Superior temporal gyrus (tissue), 1 donor: ENCODE measurements at regions not wholly inside any gene's neighbourhood (a gene's known extent, or its start where the extent isn't known, plus 50 kb on each side); places are given as distances from the start of the nearest gene placed in this dataset.
"Not testable (repeated sequence)": the region's sequence is repeated elsewhere in the genome, so short reads cannot be mapped to it uniquely, and the experiment has no call there.

Source experiments
- DNase-seq: peaks from one replicate; pipeline ENCODE4 v3.0.0-alpha.2; 2016; ENCODE audit errors: extremely low spot score

DNA sequence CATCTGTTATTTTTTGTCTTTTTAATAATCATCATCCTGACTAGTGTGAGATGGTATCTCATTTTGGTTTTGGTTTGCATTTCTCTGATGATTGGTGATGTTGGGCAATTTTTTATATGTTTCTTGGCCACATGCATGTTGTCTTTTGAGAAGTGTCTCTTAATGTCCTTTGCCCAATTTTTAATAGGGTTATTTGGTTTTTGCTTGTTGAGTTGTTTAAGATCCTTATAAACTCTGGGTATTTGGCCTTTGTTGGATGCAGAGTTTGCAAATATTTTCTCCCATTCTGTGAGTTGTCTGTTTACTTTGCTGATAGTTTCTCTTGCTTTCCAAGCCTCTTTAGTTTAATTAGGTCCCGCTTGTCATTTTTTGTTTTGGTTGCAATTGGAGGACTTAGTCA, 152.1 kb upstream of the MED14 start:
- DNase-seq = no peak

DNA sequence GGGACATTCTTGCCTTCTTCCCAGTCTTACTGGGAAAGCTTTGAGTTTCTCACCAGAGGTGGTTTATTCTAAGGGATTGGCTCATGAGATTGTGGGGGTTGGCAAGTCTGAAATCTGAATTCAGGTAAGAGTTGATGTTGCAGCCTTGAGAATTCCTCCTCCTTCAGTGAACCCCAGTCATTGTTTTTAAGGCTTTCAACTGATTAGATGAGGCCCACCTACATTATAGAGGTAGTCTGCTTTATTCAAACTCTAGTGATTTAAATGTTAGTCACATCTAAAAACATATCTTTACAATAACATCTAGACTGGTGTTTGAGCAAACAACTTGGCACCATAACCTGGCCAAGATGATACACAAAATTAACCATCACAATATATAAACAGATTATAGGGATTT, 156.5 kb upstream of the MED14 start:
- no peak for DNase-seq

DNA sequence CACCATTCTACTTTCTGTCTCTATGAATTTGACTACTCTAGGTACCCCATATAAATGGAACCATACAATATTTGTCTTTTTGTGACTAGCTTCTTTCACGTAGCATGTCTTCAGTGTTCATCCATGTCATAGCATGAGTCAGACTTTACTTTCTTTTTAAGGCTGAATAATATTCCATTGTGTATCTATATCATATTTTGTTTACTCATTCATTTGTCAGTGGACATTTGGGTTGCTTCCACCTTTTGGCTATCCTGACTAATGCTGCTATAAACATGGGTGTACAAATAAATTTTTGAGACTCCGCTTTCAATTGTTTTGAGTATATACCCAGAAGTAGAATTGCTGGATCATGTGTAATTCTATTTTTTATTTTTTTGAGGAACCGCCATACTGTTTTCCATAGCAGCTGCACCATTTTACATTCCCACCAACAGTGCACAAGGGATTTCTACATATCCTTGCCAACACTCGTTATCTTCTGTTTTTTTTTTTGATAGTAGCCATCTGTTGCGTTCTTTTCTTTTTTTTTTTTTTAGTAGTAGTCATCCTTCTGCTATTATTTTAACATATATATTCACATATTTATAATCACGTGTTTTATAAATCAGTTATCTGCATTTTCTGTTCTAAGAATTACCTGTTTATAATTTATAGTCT, 158.0 kb upstream of the MED14 start:
- no peak for DNase-seq

DNA sequence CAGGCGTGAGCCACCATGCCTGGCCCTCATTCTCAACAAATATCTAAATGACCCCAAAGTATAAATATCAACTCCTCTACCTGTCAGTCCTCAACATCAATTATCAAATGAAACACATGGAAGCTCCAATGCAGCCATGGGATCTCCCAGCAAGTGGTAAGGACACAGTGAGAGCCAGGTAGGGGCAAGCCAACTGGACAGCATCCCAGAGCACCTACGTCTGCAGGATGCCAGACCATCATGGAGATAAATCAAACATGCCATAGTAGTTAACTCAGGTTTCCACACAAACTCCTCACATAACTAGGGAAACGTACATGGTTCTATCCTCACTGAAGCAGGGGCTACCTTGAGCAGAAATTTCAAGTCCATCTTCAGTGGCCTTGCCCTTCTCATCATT, 159.9 kb upstream of the MED14 start:
- DNase-seq = no peak

DNA sequence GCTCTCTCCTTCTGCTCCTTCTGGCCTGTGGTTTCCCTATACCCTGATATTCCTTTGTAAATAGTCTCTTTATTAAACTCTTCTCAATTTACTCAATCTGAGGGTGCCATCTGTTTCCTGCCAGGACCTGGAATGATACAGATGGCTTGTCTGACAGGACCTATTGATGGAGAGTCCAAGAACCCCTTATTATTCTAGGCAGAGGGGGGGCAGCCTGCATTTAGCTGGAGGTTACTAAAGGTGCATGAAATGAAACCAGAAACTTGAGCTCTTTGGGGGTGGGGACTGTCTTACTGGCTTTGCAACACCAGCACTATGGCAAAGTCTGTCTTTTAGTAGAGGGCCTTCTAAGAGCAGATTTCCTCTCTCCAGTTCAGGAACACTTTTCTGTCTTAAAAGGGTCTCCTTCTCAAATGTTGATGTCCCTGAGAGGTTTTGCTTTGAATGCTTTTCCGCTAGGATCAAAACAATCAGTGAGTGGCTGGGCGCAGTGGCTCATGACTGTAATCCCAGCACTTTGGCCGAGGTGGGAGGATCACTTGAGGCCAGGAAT, 162.5 kb upstream of the MED14 start:
- no peak for DNase-seq

DNA sequence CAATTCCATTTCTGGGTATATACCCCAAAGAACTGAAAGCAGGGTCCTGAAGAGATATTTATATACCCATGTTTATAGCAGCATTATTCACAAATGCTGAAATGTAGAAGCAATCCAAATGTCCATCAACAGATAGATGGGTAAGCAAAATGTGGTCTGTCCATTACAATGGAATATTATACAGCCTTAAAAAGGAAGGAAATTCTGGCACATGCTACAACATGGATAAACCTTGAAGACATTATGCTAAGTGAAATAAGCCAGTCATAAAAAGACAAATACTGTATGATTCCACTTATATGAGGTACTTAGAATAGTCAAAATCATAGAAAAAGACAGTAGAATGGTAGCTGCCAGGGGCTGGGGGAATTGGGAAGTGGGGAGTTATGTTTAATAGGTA, 169.4 kb upstream of the MED14 start:
- not testable (repeated sequence) for DNase-seq

DNA sequence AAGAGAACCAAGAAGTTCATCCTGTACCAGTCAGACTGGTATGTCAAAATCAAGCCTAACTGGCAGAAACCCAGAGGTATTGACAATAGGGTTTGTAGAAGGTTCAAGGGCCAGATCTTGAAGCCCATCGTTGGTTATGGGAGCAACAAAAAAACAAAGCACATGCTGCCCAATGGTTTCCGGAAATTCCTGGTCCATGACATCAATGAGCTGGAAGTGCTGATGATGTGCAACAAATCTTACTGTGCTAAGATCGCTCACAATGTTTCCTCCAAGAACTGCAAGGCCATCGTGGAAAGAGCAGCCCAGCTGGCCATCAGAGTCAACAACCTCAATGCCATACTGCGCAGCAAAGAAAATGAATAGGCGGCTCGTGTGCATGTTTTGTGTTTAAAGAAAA, 172.7 kb upstream of the MED14 start:
- no peak for DNase-seq

DNA sequence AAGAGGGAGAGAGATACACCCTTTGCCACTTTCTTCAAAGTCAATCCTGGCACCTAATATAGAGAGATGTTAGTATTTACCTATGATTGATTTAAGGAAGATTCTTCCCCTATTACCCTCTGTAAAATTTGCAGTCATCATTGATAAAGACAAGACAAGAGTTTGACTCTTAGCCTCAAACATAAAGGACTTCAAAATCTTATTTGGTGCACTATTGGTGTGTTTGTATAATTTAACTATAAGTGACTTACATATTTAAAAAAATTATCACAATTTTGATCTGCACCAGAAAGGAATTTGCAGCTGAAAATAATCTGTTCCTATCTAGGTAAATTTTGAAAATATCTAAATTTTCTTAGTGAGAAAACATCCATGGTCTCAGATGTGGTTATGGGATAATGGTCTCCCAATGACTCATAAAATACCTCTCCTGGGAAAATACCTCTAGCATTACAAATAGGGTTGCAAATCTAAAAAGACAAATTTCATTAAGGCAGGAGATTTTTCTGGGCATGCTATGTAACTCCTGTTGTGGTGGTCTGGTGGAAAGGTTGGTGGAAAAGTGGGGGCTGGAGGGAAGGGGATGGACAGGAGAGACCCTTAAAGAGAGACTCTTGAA, 173.6 kb upstream of the MED14 start:
- DNase-seq = no peak

DNA sequence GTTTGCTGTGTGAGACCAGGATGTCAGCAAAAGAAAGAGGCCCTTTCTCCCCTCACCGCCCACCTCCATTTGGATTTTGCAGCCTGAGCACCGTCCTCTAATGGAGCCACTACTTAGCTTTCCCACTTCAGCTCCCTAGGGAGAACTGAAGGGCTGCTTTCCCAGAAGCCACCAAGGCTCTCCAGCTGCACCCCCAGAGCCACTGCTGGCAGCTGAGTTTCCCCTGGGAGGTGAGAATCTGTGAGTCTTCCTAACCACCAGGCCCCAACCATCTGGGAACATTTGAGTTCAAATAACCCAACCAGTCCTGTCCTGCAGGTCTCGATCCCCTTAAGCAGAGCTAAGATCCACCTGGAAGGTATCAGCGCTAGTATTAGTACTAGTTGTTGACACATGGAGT, 173.1 kb upstream of the USP9X start:
- DNase-seq = no peak

DNA sequence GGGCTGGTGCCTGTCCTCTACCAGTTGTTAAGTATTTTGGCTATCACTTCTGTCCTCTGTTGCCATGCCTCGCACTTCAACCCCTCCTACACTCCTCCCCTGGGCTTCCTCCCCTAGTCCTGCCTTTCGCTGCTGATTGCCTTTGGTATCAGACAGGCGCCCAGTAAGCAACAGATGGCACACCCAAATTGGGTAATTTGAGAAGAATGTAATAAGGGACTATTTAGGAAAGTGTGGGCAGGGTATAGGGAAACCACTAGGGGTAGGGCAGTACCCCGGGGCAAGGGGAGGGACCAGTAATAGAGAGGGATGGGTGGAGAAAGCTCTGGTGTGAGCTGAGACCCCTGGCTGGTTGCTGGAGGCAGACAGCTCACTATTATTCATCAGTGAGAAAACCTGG, 172.7 kb upstream of the USP9X start:
- DNase-seq = no peak

DNA sequence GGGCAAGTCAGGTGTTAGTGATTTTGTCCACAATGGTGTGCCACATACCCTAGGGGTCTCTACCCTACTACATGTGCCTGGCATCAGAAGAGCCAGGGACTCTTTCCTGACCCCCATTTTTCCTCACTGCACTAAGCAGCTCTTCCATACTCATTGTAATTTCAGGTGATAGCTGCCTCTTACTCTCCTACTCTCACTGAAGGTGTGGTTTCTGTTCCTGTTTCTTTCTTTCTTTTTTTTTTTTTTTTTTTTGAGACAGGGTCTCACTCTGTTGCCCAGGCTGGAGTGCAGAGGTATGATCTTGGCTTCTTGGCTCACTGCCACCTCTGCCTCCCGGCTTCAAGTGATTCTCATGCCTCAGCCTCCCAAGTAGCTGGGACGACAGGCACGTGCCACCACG, 164.9 kb upstream of the USP9X start:
- no peak for DNase-seq

DNA sequence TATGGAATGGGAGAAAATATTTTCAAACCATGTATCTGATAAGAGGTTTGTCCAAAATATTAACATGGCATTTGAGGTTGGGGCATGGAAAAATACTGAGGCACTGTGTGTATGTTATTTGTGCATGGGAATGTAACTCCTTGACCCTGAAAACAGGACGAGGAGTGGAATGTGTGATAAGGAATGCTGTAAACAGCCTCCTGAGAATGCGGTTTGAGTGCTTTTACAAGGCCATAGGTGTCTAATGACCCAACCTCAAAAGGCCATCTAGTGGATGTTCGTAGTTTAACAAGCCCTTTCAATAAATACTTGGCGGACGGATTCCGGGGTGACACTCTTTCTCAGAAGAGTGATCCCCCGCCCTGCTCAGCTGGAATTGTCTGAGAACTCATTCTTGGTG, 162.9 kb upstream of the USP9X start:
- DNase-seq = no peak

DNA sequence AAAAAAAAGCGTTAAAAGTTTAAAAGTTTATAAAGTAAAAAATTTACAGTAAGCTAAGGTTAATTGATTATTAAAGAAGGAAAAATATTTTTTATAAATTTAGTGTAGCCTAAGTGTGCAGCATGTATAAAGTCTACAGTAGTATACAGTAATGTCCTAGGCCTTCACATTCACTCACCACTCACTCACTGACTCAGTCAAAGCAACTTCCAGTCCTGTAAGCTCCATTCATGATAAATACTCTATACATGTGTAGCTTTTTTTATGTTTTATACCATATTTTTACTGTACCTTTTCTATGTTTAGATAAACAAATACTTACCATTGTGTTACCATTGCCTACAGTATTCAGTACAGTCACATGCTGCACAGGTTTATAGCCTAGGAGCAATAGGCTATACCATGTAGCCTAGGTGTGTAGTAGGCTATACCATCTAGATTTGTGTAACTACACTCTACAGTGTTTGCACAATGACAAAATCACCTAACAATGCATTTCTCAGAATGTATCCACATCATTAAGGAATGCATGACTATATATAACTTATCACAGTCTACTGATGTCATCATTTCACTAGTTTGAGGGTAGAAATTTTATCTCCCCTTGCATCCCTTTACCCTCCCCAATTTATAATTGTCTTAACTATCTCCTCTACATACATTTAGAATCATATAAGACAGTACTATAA, 158.4 kb upstream of the USP9X start:
- DNase-seq = not testable (repeated sequence)

DNA sequence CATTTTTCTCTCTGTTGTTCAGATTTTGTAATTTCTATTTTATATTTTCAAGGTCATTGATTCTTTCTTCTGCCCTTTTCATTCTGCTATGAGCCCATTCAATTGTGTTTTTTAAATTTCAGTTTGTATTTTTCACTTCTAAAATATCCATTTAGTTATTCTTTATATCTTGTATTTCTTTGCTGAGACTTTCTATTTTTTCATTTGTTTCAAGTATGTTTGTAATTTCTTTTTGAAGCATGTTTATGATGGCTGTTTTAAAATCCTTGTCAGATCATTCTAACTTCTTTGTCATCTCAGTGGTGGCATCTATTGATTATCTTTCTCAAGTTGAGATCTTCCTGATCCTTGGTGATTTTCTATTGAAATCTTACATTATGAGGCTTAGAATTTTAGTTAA, 157.2 kb upstream of the USP9X start:
- no peak for DNase-seq

DNA sequence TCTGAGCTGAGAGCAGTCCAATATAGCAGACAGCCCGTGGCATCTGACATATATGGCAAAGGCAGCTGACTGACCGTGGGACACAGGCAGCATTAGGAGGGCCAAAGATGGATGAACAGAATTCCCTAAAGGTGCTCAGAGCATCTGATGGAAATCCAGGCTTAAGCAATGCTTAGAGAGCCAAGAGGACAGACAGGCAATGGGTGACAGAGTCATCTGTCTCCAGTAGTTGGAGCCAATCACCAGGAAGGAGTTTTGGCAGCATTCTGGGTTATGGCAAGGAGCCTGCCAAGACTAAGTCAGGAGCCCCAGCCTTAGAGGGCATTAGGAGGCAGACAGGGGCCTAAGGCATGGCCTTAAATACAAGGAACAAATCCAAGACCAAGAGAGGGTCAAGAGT, 153.3 kb upstream of the USP9X start:
- no peak for DNase-seq

DNA sequence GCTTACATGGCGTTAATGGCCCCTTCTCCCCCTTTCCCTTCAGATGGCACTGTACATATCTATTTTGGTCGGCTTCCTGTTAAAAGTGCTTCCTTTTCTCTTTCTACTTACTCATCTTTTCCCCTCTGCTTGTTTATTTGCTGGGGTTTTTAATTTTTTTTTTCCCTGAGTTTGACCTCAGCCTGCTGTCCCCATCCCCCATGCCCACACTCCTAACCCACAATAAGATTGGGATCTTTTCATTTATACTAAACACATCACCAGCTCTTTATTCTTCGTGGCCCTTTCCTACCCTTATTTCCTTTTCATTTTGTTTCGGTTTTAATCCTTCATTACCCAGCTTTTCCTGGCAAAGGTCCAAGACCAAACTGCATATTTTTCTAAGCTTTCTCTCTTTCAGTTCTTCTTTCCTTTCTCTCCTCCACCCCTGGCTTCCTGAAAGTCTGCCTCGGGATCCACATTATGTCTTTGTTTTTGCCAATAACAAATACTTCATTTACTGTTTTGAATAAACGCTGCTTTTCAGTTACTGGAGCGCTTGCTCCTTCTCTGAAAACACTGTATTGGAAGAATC, 152.0 kb upstream of the USP9X start:
- peak; percentile 15 for DNase-seq

DNA sequence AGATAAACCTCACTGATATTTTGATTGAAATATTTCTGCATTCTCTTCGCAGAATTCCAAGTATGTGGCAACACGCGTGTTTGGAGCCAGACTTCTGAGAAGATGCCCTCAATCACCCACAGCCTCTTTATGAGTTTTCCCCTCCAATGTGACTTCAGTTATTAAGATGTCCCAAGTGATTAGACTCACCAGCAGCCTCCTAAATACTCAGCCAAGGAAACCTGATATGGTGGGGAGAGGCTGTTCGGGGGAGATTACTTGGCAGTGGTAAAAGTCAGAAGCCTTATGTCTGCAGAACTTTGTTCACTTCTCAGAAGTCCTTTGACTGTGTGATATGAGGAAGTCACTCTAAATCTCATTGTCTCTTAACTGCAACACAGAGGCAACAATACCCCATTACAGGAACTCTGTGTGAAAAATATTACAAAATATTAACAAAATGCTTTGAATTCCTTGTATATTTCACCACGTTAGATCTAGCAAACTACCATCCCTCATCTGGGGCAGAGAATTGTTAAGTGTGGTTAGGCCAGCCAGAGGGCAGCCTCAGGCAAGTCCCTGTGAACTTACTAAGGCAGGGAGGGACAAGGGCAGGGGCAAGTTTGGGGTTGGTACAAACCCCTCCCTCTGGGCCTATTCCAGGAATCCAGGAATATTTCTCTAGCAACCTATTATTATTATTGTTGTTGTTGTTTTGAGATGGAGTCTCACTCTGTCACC, 151.4 kb upstream of the USP9X start:
- no peak for DNase-seq

DNA sequence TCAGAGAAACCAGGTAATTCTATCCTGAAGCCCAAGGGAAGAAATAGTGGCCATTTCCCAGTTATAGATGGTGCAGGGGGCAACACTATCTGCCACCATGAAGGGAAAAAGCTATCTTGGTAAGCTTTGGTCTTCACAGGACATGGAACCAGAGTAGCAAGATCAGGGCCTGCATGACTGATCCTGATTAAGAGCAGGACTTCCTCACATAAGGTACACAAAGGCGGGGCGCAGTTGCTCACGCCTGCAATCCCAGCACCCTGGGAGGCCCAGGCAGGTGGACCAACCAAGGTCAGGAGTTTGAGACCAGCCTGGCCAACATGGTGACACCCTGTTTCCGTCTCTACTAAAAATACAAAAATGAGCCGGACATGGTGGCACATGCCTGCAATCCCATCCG, 148.4 kb upstream of the USP9X start:
- DNase-seq = no peak

DNA sequence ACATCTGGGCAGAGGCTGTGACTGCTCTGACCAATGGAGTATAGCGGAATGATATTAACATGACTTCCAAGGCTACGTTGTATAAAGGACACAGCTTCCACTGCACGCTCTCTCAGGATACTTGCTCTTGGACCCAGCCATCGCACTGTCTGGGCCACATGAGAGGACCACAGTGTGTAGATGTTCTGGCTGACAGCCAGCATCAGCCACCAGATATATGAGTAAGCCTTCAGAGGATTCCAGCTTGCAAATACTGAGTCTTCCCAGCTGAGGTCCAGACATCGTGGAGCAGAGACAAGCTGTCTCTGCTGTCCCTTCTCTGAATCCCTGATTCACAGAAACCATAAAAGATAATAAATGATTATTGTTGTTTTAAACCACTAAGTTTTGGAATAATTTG, 146.8 kb upstream of the USP9X start:
- no peak for DNase-seq

DNA sequence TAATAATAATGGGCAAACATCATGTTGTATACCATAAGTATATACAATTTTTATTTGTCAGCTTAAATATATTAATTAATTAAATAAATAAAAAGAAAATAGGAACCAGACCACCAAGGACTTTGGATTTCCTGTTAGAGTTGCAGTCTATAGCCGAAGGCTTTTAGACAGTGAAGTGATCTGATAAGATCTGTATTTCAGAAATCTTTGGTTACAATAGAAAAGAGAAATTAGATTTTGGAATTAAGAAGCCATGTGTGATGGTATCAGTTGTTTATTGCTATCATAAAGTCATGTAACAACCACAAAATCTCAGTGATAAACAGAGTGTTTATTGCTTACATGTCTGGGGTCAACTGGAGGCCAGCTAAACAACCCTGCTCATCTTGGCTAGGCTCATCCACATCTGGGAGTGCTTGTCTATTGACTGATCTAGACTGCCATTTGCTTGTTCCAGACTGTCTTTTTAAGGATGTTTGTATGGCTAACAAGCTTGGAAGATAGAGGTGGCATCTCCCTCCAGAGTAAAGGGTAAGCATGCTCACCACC, 142.1 kb upstream of the USP9X start:
- no peak for DNase-seq

DNA sequence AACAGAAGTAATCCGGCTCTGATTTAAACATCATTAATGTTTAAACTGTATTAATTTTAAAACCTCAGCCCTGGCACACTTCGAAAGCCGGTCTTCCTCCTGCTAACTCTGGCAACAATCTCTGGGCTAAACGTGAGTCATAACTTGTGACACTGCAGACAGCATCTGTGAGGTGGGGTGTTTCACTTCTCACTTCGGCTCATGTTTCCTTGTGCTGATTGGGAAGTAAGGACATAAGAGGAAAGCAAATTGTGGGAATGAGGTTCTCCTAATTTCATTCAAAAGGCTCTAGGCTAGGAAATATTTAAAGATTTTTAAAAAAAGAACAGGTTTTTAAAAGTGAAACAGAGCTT, 139.9 kb upstream of the USP9X start:
- DNase-seq = no peak

DNA sequence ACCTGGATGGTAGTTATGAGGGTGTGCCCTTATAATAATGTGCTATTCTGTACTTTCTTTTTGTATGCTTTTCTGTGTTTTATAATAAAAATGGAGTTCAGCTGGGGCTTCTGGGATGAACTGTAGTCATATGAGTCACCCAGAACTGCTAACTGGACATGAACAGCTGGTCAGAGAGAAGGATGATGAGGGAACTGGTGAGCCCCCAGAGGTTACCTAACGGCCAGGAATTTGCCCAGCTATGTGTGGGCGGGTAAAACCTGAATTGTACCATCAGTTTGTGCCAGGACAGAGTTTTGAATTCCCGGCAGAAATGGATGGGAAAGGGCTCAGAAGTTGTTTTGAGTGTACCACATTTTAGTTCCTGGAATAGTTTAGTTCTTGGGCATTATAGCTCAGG, 138.0 kb upstream of the USP9X start:
- no peak for DNase-seq
